Lower leg skin (tissue), 4 donors: ENCODE measurements at regions not wholly inside any gene's neighbourhood (a gene's known extent, or its start where the extent isn't known, plus 50 kb on each side); places are given as distances from the start of the nearest gene placed in this dataset.

Experiments used
- DNase-seq, 2 donors: peaks; one replicate each; pipeline ENCODE4 v3.0.0-alpha.2; 2019; ENCODE audit warnings: low spot score in 2 of 2
- H3K4me3 ChIP-seq: fragments of 200-600 bp; sonication (generic); 2 replicates; pipeline ENCODE4 v1.5.1; 2017; ENCODE audit warnings: mild to moderate bottlenecking, low read depth; ENCODE audit not compliant: poor library complexity, severe bottlenecking
- CTCF ChIP-seq, 3 donors: fragments of 450-650 bp; IDR thresholded peaks; one replicate each; pipeline ENCODE4 v1.5.1; 2016; ENCODE audit warnings: antibody characterized with exemption in 3 of 3, mild to moderate bottlenecking in 3 of 3, moderate library complexity in 2 of 3
- POLR2A ChIP-seq, 2 donors: fragments of 450-650 bp; IDR thresholded peaks; one replicate each; pipeline ENCODE4 v1.6.1; 2016 to 2017; ENCODE audit warnings: antibody characterized with exemption in 2 of 2, mild to moderate bottlenecking in 1 of 2, moderate library complexity in 1 of 2
- WGBS, 2 donors: methylation state at CpG; one replicate each; pipeline ENCODE4 v1.1.5; 2018; 5-methylcytosine and 5-hydroxymethylcytosine counted together
- intact Hi-C: fragments of 100-400 bp; cut with DNase I; formaldehyde crosslinking; loops from one replicate; pipeline ENCODE4 v1.15.0; 2023; ENCODE audit warnings: low total_unique reads

DNA sequence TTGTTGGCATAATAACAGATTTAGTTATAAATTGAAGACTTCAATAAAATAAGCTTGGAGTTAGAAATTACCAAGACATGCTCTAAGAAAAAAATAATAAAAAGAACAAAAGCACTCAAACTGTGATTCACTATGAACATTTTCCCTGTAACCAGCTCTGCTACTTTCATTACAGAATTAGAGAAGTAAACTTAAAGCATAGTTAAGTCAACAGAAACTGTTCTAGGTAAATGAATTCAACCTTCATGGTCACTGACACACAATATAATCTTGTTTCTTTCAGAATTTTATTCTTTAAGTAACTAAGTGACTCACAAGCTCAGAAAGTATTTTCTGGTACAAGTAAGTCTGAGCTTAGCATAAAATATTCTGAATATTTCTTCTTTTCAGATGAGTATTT is 136.3 kb downstream of the KLF5 start:
- TF ChIP-seq CTCF (IDR thresholded peaks at IDR 0.05) (no peak), POLR2A (IDR thresholded peaks at IDR 0.05) (no peak)
- no peak for DNase-seq
- intact Hi-C loops, result no loop called here
- no peak overlapping the region for H3K4me3 ChIP-seq

DNA sequence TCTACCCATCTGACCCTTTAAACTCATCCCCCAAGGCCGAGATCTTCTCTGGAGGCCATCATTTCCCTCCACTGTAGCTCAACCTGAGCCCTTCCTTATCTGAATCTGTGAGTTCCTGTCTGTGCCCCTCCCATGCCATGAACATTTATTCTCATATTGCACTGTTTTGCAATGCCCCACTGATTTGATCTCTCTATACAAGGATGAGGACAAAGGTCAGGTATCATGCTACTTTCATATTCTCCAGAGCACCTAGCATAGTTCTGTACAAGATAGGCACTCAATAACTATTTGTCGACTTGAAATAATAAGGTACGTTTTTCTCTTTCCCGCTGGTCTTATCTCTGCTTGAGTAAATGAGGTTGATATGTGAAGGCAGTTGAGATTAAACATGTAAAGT is 135.5 kb downstream of the KLF5 start:
- no peak for TF ChIP-seq CTCF (IDR thresholded peaks at IDR 0.05)
- no peak for TF ChIP-seq POLR2A (IDR thresholded peaks at IDR 0.05)
- intact Hi-C loops, result no loop called here
- no peak for DNase-seq
- no peak overlapping the region for H3K4me3 ChIP-seq
- 84 to 87% methylated on average over 4 of the region's 4 CpGs for WGBS, 2 donors

GRCh38 chr13:73193554-73193953 is 134.7 kb downstream of the KLF5 start:
- 100% methylated on average over 1 of the region's 1 CpG for WGBS, 2 donors
- DNase-seq, result no peak
- intact Hi-C loops, result no loop called here
- TF ChIP-seq CTCF (IDR thresholded peaks at IDR 0.05) (no peak), POLR2A (IDR thresholded peaks at IDR 0.05) (no peak)
- no peak overlapping the region for H3K4me3 ChIP-seq

GRCh38 chr13:73190477-73190876 is 131.7 kb downstream of the KLF5 start:
- 21 to 26% methylated on average over 5 of the region's 5 CpGs for WGBS, 2 donors
- no peak for TF ChIP-seq POLR2A (IDR thresholded peaks at IDR 0.05)
- TF ChIP-seq CTCF (IDR thresholded peaks at IDR 0.05), result no peak
- no peak overlapping the region for H3K4me3 ChIP-seq
- intact Hi-C loops, result no loop called here
- DNase-seq, result no peak

- H3K4me3 ChIP-seq, result no peak overlapping the region
- TF ChIP-seq POLR2A (IDR thresholded peaks at IDR 0.05) (no peak), CTCF (IDR thresholded peaks at IDR 0.05) (no peak)
- intact Hi-C loops, result no loop called here
- DNase-seq, result no peak
- WGBS, 2 donors, result 51 to 62% methylated on average over 8 of the region's 8 CpGs
These were observed 131.0 kb downstream of the KLF5 start for GRCh38 chr13:73189776-73190175.

DNA sequence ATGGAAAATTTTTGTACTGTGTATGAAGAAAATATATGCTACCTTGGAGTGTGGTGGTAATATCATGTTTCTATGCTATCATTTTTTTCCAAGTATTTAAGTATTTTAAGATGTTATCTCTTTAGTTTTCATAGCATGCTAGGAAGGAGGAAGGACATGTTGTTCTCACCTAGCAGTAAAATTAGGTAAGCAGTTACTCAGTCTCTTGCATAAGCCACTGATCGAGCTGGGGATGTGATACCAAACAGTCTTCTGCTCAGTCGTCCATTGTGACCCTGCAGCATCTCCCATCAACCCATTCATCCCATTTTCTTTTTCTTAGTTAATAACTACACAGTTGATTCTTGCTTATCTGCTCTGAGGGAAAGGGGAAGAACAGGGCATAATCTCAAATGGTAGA is 130.6 kb downstream of the KLF5 start:
- intact Hi-C loops, result no loop called here
- 39 to 51% methylated on average over 2 of the region's 2 CpGs for WGBS, 2 donors
- no peak overlapping the region for H3K4me3 ChIP-seq
- no peak for DNase-seq
- TF ChIP-seq POLR2A (IDR thresholded peaks at IDR 0.05) (no peak), CTCF (IDR thresholded peaks at IDR 0.05) (no peak)
